ENCODE measurements at regions not wholly inside any gene's neighbourhood (a gene's known extent, or its start where the extent isn't known, plus 50 kb on each side); places are given as distances from the start of the nearest gene placed in this dataset.

GRCh38 chr3:109939817-109940216 is 602.5 kb upstream of the DPPA4 start:
- Histone ChIP-seq H3K27ac (ENCODE audit: low read length, poor library complexity, severe bottlenecking) (no peak overlapping the region), H3K27me3 (ENCODE audit: control insufficient read depth in 1 of 2, insufficient read depth in 1 of 2, low read length in 2 of 2) (no peaks in the 10 kb centered on the region), H3K14ac (ENCODE audit: low read length in 2 of 2) (no peak overlapping the region), H4K91ac (ENCODE audit: low read length) (no peak overlapping the region), H4K8ac (ENCODE audit: low read length) (no peak overlapping the region), H3K79me1 (replicated peaks; ENCODE audit: low read length, poor library complexity, severe bottlenecking) (no peaks in the 10 kb centered on the region), H2BK15ac (ENCODE audit: low read depth, poor library complexity, severe bottlenecking) (no peak overlapping the region), H3K9ac (ENCODE audit: low read length) (no peak overlapping the region), H3K4me2 (ENCODE audit: low read length, poor library complexity, severe bottlenecking) (no peak overlapping the region), H3K4me1 (ENCODE audit: control insufficient read depth, insufficient read depth, low read depth, low read length) (no peaks in the 10 kb centered on the region), H2BK5ac (ENCODE audit: low read depth, low read length, poor library complexity, severe bottlenecking) (no peak overlapping the region), H3K23ac (ENCODE audit: low read length in 2 of 2) (no peak overlapping the region), H3K4me3 (ENCODE audit: insufficient read depth in 1 of 2, low read depth in 1 of 2, low read length in 2 of 2) (no peak overlapping the region), H2BK12ac (ENCODE audit: low read length in 2 of 2) (no peak overlapping the region), H3K4ac (ENCODE audit: low read depth in 1 of 2, low read length in 2 of 2) (no peak overlapping the region), H3K9me3 (ENCODE audit: control insufficient read depth, low read length) (peaks cover 3% of the 10 kb centered on the region), H2BK120ac (ENCODE audit: low read depth, low read length) (no peak overlapping the region), H3K36me3 (ENCODE audit: control insufficient read depth in 1 of 2, insufficient read depth in 2 of 2, low read depth in 1 of 2, low read length in 2 of 2) (no peaks in the 10 kb centered on the region), H2AK5ac (ENCODE audit: low read length, severe bottlenecking) (no peak overlapping the region), H3K18ac (ENCODE audit: low read depth in 1 of 2, low read length in 2 of 2) (no peak overlapping the region), H2AFZ (ENCODE audit: low read depth, low read length) (no peak overlapping the region)
- DNase-seq = no peak
- WGBS = no CpG with 5 or more reads among the region's 1 CpG

DNA sequence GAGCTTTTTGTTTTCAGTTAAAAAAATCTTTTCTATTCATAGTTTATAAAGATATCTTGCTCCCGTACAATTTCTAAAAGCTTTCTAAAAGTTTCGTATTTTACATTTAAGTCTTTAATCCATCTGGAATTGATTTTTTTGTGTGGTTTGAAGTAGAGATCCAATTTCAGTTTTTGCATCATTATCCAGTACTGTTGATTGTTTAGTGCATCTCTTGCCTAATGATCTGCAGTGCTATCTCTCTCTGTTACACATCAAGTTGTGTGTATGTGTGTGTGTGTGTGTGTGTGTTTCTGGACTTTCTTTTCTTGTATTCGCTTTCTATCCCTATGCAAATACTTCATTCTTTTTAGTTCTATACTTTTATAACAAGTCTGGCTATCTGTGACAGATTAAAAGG is 605.8 kb upstream of the DPPA4 start:
- Histone ChIP-seq H3K36me3 (ENCODE audit: control insufficient read depth in 1 of 2, insufficient read depth in 2 of 2, low read depth in 1 of 2, low read length in 2 of 2) (no peaks in the 10 kb centered on the region), H3K23ac (ENCODE audit: low read length in 2 of 2) (no peak overlapping the region)

DNA sequence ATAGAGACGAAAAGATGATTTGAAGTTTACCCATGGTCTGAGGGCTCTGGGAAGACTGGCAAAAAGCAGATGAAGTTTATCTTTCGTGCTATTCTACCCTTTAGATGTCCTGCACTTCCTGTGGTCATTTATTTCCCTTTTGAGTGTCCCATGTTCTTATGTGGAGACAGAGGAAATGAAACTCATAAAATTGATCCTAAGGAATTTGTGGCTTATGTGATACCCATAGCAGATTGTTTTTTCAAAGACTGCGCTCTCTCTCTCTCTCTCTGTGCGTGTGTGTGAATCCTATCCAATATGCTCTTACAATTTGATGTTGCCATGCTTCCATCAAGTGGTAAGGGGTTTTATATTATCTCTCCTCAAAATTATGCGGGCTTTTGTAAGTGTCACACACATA is 607.5 kb upstream of the DPPA4 start:
- Histone ChIP-seq H4K8ac (ENCODE audit: low read length) (no peak overlapping the region), H2BK5ac (ENCODE audit: low read depth, low read length, poor library complexity, severe bottlenecking) (no peak overlapping the region), H3K4ac (ENCODE audit: low read depth in 1 of 2, low read length in 2 of 2) (no peak overlapping the region), H3K4me3 (ENCODE audit: insufficient read depth in 1 of 2, low read depth in 1 of 2, low read length in 2 of 2) (no peak overlapping the region), H3K79me1 (replicated peaks; ENCODE audit: low read length, poor library complexity, severe bottlenecking) (no peaks in the 10 kb centered on the region), H3K23ac (ENCODE audit: low read length in 2 of 2) (no peak overlapping the region), H2BK15ac (ENCODE audit: low read depth, poor library complexity, severe bottlenecking) (no peak overlapping the region), H3K4me1 (ENCODE audit: control insufficient read depth, insufficient read depth, low read depth, low read length) (no peaks in the 10 kb centered on the region), H3K36me3 (ENCODE audit: control insufficient read depth in 1 of 2, insufficient read depth in 2 of 2, low read depth in 1 of 2, low read length in 2 of 2) (no peaks in the 10 kb centered on the region), H2BK120ac (ENCODE audit: low read depth, low read length) (no peak overlapping the region), H3K27ac (ENCODE audit: low read length, poor library complexity, severe bottlenecking) (no peak overlapping the region), H4K91ac (ENCODE audit: low read length) (no peak overlapping the region), H3K9me3 (ENCODE audit: control insufficient read depth, low read length) (peaks cover 3% of the 10 kb centered on the region), H2BK12ac (ENCODE audit: low read length in 2 of 2) (no peak overlapping the region), H2AK5ac (ENCODE audit: low read length, severe bottlenecking) (no peak overlapping the region), H3K14ac (ENCODE audit: low read length in 2 of 2) (no peak overlapping the region), H3K4me2 (ENCODE audit: low read length, poor library complexity, severe bottlenecking) (no peak overlapping the region), H3K9ac (ENCODE audit: low read length) (no peak overlapping the region), H3K27me3 (ENCODE audit: control insufficient read depth in 1 of 2, insufficient read depth in 1 of 2, low read length in 2 of 2) (no peaks in the 10 kb centered on the region), H3K18ac (ENCODE audit: low read depth in 1 of 2, low read length in 2 of 2) (no peak overlapping the region), H2AFZ (ENCODE audit: low read depth, low read length) (no peak overlapping the region)
- WGBS = 17% methylated on average over 1 of the region's 5 CpGs
- DNase-seq = no peak

More for the DNA sequence above, 605.8 kb upstream of the DPPA4 start:
- H2BK5ac ChIP-seq (ENCODE audit: low read depth, low read length, poor library complexity, severe bottlenecking) = no peak overlapping the region
- no peaks in the 10 kb centered on the region for H3K4me1 ChIP-seq (ENCODE audit: control insufficient read depth, insufficient read depth, low read depth, low read length)
- no peak overlapping the region for H3K27ac ChIP-seq (ENCODE audit: low read length, poor library complexity, severe bottlenecking)
- no peaks in the 10 kb centered on the region for H3K79me1 ChIP-seq (replicated peaks; ENCODE audit: low read length, poor library complexity, severe bottlenecking)
- no peak overlapping the region for H4K91ac ChIP-seq (ENCODE audit: low read length)
- WGBS = no CpG with 5 or more reads among the region's 3 CpGs
- H2BK12ac ChIP-seq (ENCODE audit: low read length in 2 of 2) = no peak overlapping the region
- no peaks in the 10 kb centered on the region for H3K27me3 ChIP-seq (ENCODE audit: control insufficient read depth in 1 of 2, insufficient read depth in 1 of 2, low read length in 2 of 2)
- no peak overlapping the region for H3K4me3 ChIP-seq (ENCODE audit: insufficient read depth in 1 of 2, low read depth in 1 of 2, low read length in 2 of 2)
- no peak overlapping the region for H3K9ac ChIP-seq (ENCODE audit: low read length)
- H3K14ac ChIP-seq (ENCODE audit: low read length in 2 of 2) = no peak overlapping the region
- no peak overlapping the region for H2BK120ac ChIP-seq (ENCODE audit: low read depth, low read length)
- H3K4me2 ChIP-seq (ENCODE audit: low read length, poor library complexity, severe bottlenecking) = no peak overlapping the region
- H2AFZ ChIP-seq (ENCODE audit: low read depth, low read length) = no peak overlapping the region
- no peak overlapping the region for H2AK5ac ChIP-seq (ENCODE audit: low read length, severe bottlenecking)
- no peak overlapping the region for H4K8ac ChIP-seq (ENCODE audit: low read length)
- peaks cover 3% of the 10 kb centered on the region for H3K9me3 ChIP-seq (ENCODE audit: control insufficient read depth, low read length)
- H3K18ac ChIP-seq (ENCODE audit: low read depth in 1 of 2, low read length in 2 of 2) = no peak overlapping the region
- no peak for DNase-seq
- no peak overlapping the region for H3K4ac ChIP-seq (ENCODE audit: low read depth in 1 of 2, low read length in 2 of 2)
- no peak overlapping the region for H2BK15ac ChIP-seq (ENCODE audit: low read depth, poor library complexity, severe bottlenecking)

- Histone ChIP-seq H3K18ac (ENCODE audit: low read depth in 1 of 2, low read length in 2 of 2) (no peak overlapping the region), H2BK5ac (ENCODE audit: low read depth, low read length, poor library complexity, severe bottlenecking) (no peak overlapping the region), H3K4me2 (ENCODE audit: low read length, poor library complexity, severe bottlenecking) (no peak overlapping the region), H3K4ac (ENCODE audit: low read depth in 1 of 2, low read length in 2 of 2) (no peak overlapping the region), H3K36me3 (ENCODE audit: control insufficient read depth in 1 of 2, insufficient read depth in 2 of 2, low read depth in 1 of 2, low read length in 2 of 2) (no peaks in the 10 kb centered on the region), H3K14ac (ENCODE audit: low read length in 2 of 2) (no peak overlapping the region), H3K4me3 (ENCODE audit: insufficient read depth in 1 of 2, low read depth in 1 of 2, low read length in 2 of 2) (no peak overlapping the region), H3K9ac (ENCODE audit: low read length) (no peak overlapping the region), H3K27ac (ENCODE audit: low read length, poor library complexity, severe bottlenecking) (no peak overlapping the region), H2AFZ (ENCODE audit: low read depth, low read length) (no peak overlapping the region), H4K91ac (ENCODE audit: low read length) (no peak overlapping the region), H2AK5ac (ENCODE audit: low read length, severe bottlenecking) (no peak overlapping the region), H2BK15ac (ENCODE audit: low read depth, poor library complexity, severe bottlenecking) (no peak overlapping the region), H3K4me1 (ENCODE audit: control insufficient read depth, insufficient read depth, low read depth, low read length) (no peaks in the 10 kb centered on the region), H3K23ac (ENCODE audit: low read length in 2 of 2) (no peak overlapping the region), H4K8ac (ENCODE audit: low read length) (no peak overlapping the region), H2BK12ac (ENCODE audit: low read length in 2 of 2) (no peak overlapping the region), H2BK120ac (ENCODE audit: low read depth, low read length) (no peak overlapping the region), H3K9me3 (ENCODE audit: control insufficient read depth, low read length) (no peaks in the 10 kb centered on the region), H3K27me3 (ENCODE audit: control insufficient read depth in 1 of 2, insufficient read depth in 1 of 2, low read length in 2 of 2) (no peaks in the 10 kb centered on the region), H3K79me1 (replicated peaks; ENCODE audit: low read length, poor library complexity, severe bottlenecking) (no peaks in the 10 kb centered on the region)
- no CpG with 5 or more reads among the region's 2 CpGs for WGBS
- no peak for DNase-seq
These were observed 615.6 kb upstream of the DPPA4 start for GRCh38 chr3:109952924-109953323.

Data from mesenchymal stem cell (in vitro differentiated cells and primary cell).